OCI-LY7 (cell line): ENCODE measurements at regions not wholly inside any gene's neighbourhood (a gene's known extent, or its start where the extent isn't known, plus 50 kb on each side); places are given as distances from the start of the nearest gene placed in this dataset.

Source experiments
- BruUV-seq: library from RNA; stranded (reverse); fragments of 400-500 nt; replicated peaks from 2 replicates; lab custom pipeline; 2021; lab: Mats Ljungman, UMichigan
- CTCF ChIA-PET: fragments of 300-600 bp; sonication (Branson Sonifier 250); formaldehyde crosslinking; loops from one replicate; lab custom pipeline; 2022; ENCODE audit warnings: antibody characterized with exemption; ENCODE audit not compliant: unreplicated experiment; lab: Charles Lee
- POLR2A ChIA-PET: fragments of 300-600 bp; sonication (Branson Sonifier 250); formaldehyde crosslinking; loops from one replicate; lab custom pipeline; 2022; ENCODE audit warnings: antibody characterized with exemption; lab: Charles Lee
- DNase-seq: peaks from one replicate; pipeline ENCODE4 v3.0.0-alpha.2; 2015; ENCODE audit warnings: low spot score
- H2AFZ ChIP-seq: fragments of 200-600 bp; sonication (generic), shearing (Covaris generic); 2 replicates; pipeline ENCODE4 v1.6.1; 2014; ENCODE audit warnings: mild to moderate bottlenecking, antibody characterized with exemption, low read length, moderate library complexity
- H3K27ac ChIP-seq: fragments of 200-600 bp; sonication (generic); 2 replicates; pipeline ENCODE4 v1.5.1; 2014; ENCODE audit warnings: mixed run types, low read depth, mild to moderate bottlenecking, moderate library complexity, low read length, inconsistent platforms; ENCODE audit not compliant: poor library complexity, severe bottlenecking
- H3K36me3 ChIP-seq: fragments of 200-600 bp; sonication (generic); 2 replicates; pipeline ENCODE4 v1.6.1; 2014; ENCODE audit warnings: mild to moderate bottlenecking, antibody characterized with exemption, low read length, moderate library complexity, mixed read lengths; ENCODE audit not compliant: insufficient read depth
- H3K4me1 ChIP-seq: fragments of 200-600 bp; sonication (generic); 2 replicates; pipeline ENCODE4 v1.5.1; 2014; ENCODE audit warnings: mild to moderate bottlenecking, low read length; ENCODE audit not compliant: insufficient read depth, poor library complexity, severe bottlenecking
- H3K4me2 ChIP-seq: fragments of 200-600 bp; sonication (generic); 2 replicates; pipeline ENCODE4 v1.6.1; 2014; ENCODE audit warnings: mild to moderate bottlenecking, low read length
- H3K4me3 ChIP-seq: fragments of 200-600 bp; sonication (generic); 2 replicates; pipeline ENCODE4 v1.5.1; 2014; ENCODE audit warnings: mild to moderate bottlenecking, low read depth, low read length; ENCODE audit not compliant: poor library complexity, severe bottlenecking
- H3K79me2 ChIP-seq: fragments of 200-600 bp; sonication (generic); 2 replicates; pipeline ENCODE4 v1.6.1; 2016; ENCODE audit warnings: low read depth, mild to moderate bottlenecking, low read length, moderate library complexity, mixed read lengths; ENCODE audit not compliant: insufficient read depth
- H3K9me2 ChIP-seq: fragments of 200-600 bp; sonication (generic); 2 replicates; pipeline ENCODE4 v1.6.1; 2016; ENCODE audit warnings: mild to moderate bottlenecking, low read length, mixed read lengths; ENCODE audit not compliant: insufficient read depth
- H3K9me3 ChIP-seq: fragments of 200-600 bp; sonication (generic); 2 replicates; pipeline ENCODE4 v1.6.1; 2014; ENCODE audit warnings: mild to moderate bottlenecking, mixed run types, low read length, mixed read lengths
- H4K20me1 ChIP-seq: fragments of 200-600 bp; sonication (generic); 2 replicates; pipeline ENCODE4 v1.6.1; 2014; ENCODE audit warnings: mild to moderate bottlenecking, antibody characterized with exemption, low read length, moderate library complexity, mixed read lengths; ENCODE audit not compliant: insufficient read depth
- CTCF ChIP-seq: fragments of 200-600 bp; sonication (generic); conservative IDR thresholded peaks from 2 replicates; pipeline ENCODE4 v1.5.1; 2014; ENCODE audit warnings: mild to moderate bottlenecking, antibody characterized with exemption, low read length, moderate library complexity, mixed read lengths
- EZH2phosphoT487 ChIP-seq: fragments of 200-600 bp; sonication (generic); IDR thresholded peaks from 2 replicates; pipeline ENCODE4 v1.6.1; 2018; ENCODE audit warnings: low read depth, borderline replicate concordance, mild to moderate bottlenecking, mixed run types, antibody characterized with exemption, low read length, moderate library complexity, mixed read lengths
- intact Hi-C: fragments of 100-400 bp; cut with micrococcal nuclease; formaldehyde crosslinking; loops from one replicate; pipeline ENCODE4 v1.10.0; 2022; ENCODE audit not compliant: unreplicated experiment

- no TSS peak for BruUV-seq
- no peak for TF ChIP-seq CTCF
- CTCF ChIA-PET, result no interaction called here
Observed at GRCh38 chr4:132056496-132056895, 1092.6 kb upstream of the PCDH10 start.

GRCh38 chr4:132059227-132059626 lies 1089.9 kb upstream of the PCDH10 start:
- POLR2A ChIA-PET, result no interaction called here
- peaks cover 25% of the 10 kb centered on the region; the same call in 1 of the 2 replicates for H3K9me3 ChIP-seq
- H3K9me2 ChIP-seq, result no peaks in the 10 kb centered on the region
- H3K4me1 ChIP-seq, result no peaks in the 10 kb centered on the region
- no TSS peak for BruUV-seq
- no peak overlapping the region for H2AFZ ChIP-seq
- H3K27ac ChIP-seq, result no peak overlapping the region
- H3K4me2 ChIP-seq, result no peak overlapping the region
- CTCF ChIA-PET, result no interaction called here
- peaks cover 8% of the 10 kb centered on the region; the same call in 1 of the 2 replicates for H3K36me3 ChIP-seq
- no peaks in the 10 kb centered on the region for H4K20me1 ChIP-seq
- intact Hi-C loops, result no loop called here
- TF ChIP-seq EZH2phosphoT487 (no peak), CTCF (no peak)
- no peak for DNase-seq
- H3K79me2 ChIP-seq, result no peaks in the 10 kb centered on the region
- H3K4me3 ChIP-seq, result no peak overlapping the region

More at GRCh38 chr4:132056496-132056895, 1092.6 kb upstream of the PCDH10 start:
- Histone ChIP-seq H3K4me1 (no peaks in the 10 kb centered on the region), H3K4me2 (no peak overlapping the region), H3K79me2 (no peaks in the 10 kb centered on the region), H3K9me3 (peaks cover 20% of the 10 kb centered on the region; the same call in 1 of the 2 replicates), H3K4me3 (no peak overlapping the region), H3K9me2 (no peaks in the 10 kb centered on the region), H2AFZ (0 out of 2 replicates have a peak overlapping the region, but pooled peaks have one; percentile 8), H3K36me3 (peaks cover 8% of the 10 kb centered on the region; the same call in 1 of the 2 replicates), H3K27ac (no peak overlapping the region), H4K20me1 (no peaks in the 10 kb centered on the region)
- DNase-seq, result no peak
- intact Hi-C loops, result no loop called here
- POLR2A ChIA-PET, result interaction anchor here (0.7 to 0.8 kb wide), 5 partner anchors 9 to 454 kb away, joined by 3 to 12 read pairs (median 4); no protein-coding TSS in a partner anchor

GRCh38 chr4:132062611-132063239 lies 1086.4 kb upstream of the PCDH10 start:
- Histone ChIP-seq H3K9me2 (no peaks in the 10 kb centered on the region), H3K27ac (no peak overlapping the region), H3K36me3 (peaks cover 8% of the 10 kb centered on the region; the same call in 1 of the 2 replicates), H3K4me3 (no peak overlapping the region), H3K4me2 (no peak overlapping the region), H3K4me1 (no peaks in the 10 kb centered on the region), H2AFZ (no peak overlapping the region), H3K9me3 (peaks cover 23% of the 10 kb centered on the region; the same call in 1 of the 2 replicates), H4K20me1 (no peaks in the 10 kb centered on the region), H3K79me2 (no peaks in the 10 kb centered on the region)
- DNase-seq, result no peak
- ChIA-PET POLR2A (interaction anchor here (0.6 to 1.3 kb wide), 4 partner anchors 12 to 162 kb away, joined by 3 to 4 read pairs (median 4); no protein-coding TSS in a partner anchor), CTCF (interaction anchor here (0.6 kb wide), 1 partner anchor 54 kb away, joined by 3 read pairs; no protein-coding TSS in a partner anchor)
- TF ChIP-seq CTCF (no peak), EZH2phosphoT487 (no peak)
- BruUV-seq, result no TSS peak
- intact Hi-C loops, result no loop called here
